Aorta (tissue), 5 donors: ENCODE measurements at regions not wholly inside any gene's neighbourhood (a gene's known extent, or its start where the extent isn't known, plus 50 kb on each side); places are given as distances from the start of the nearest gene placed in this dataset.

Source experiments
- ATAC-seq: fragments of 200-7000 bp; cut with Tn5 transposase; one replicate; pipeline ENCODE4 v1.9.1; 2022; ENCODE audit warnings: moderate library complexity; ENCODE audit not compliant: low FRiP score
- DNase-seq, 2 donors: peaks; one replicate each; pipeline ENCODE4 v3.0.0-alpha.2; 2020
- H3K27ac ChIP-seq, 2 donors: one replicate each; pipeline ENCODE4 v1.5.1; 2013; ENCODE audit warnings: low read length in 2 of 2, mild to moderate bottlenecking in 2 of 2, moderate library complexity in 2 of 2, control low read depth in 1 of 2, inconsistent platforms in 1 of 2, low read depth in 1 of 2
- H3K27me3 ChIP-seq, 2 donors: one replicate each; pipeline ENCODE4 v1.6.1; 2013; ENCODE audit warnings: control low read depth in 1 of 2, low read length in 1 of 2, mild to moderate bottlenecking in 1 of 2, moderate library complexity in 1 of 2; ENCODE audit not compliant: insufficient read depth in 2 of 2, control insufficient read depth in 1 of 2
- H3K36me3 ChIP-seq, 2 donors: one replicate each; pipeline ENCODE4 v1.6.1; 2013; ENCODE audit warnings: control low read depth in 1 of 2, low read length in 1 of 2, mild to moderate bottlenecking in 1 of 2; ENCODE audit not compliant: insufficient read depth in 2 of 2, control insufficient read depth in 1 of 2
- H3K4me1 ChIP-seq, 2 donors: one replicate each; pipeline ENCODE4 v1.6.1; 2013; ENCODE audit warnings: low read length in 2 of 2, control low read depth in 1 of 2, mild to moderate bottlenecking in 1 of 2, moderate library complexity in 1 of 2; ENCODE audit not compliant: insufficient read depth in 2 of 2, control insufficient read depth in 1 of 2
- H3K4me3 ChIP-seq, 2 donors: one replicate each; pipeline ENCODE4 v1.5.1; 2013; ENCODE audit warnings: low read length in 2 of 2, control low read depth in 1 of 2, mild to moderate bottlenecking in 1 of 2
- H3K9me3 ChIP-seq: one replicate; pipeline ENCODE4 v1.6.1; 2013; ENCODE audit warnings: mild to moderate bottlenecking, low read length; ENCODE audit not compliant: control insufficient read depth
- WGBS, 2 donors: extraction: QIAGEN DNeasy Blood & Tissue Kit; methylation state at CpG; one replicate each; pipeline ENCODE4 v1.1.7; 2013; 5-methylcytosine and 5-hydroxymethylcytosine counted together
- intact Hi-C, 2 donors: fragments of 100-400 bp; cut with DNase I; formaldehyde crosslinking; loops; one replicate each; pipeline versions ENCODE4 v1.14.2 to v1.15.0; 2022
- donor health status: healthy with polysubstance abuse.
- donor health status: Bipolar disorder and iron deficiency.
- donor health status: DM: no; HTN: no; CAD: no.
- donor health status: DM: no; HTN: no; CAD: no.
- donor health status: DM: yes; HTN: yes; CAD: no.

DNA sequence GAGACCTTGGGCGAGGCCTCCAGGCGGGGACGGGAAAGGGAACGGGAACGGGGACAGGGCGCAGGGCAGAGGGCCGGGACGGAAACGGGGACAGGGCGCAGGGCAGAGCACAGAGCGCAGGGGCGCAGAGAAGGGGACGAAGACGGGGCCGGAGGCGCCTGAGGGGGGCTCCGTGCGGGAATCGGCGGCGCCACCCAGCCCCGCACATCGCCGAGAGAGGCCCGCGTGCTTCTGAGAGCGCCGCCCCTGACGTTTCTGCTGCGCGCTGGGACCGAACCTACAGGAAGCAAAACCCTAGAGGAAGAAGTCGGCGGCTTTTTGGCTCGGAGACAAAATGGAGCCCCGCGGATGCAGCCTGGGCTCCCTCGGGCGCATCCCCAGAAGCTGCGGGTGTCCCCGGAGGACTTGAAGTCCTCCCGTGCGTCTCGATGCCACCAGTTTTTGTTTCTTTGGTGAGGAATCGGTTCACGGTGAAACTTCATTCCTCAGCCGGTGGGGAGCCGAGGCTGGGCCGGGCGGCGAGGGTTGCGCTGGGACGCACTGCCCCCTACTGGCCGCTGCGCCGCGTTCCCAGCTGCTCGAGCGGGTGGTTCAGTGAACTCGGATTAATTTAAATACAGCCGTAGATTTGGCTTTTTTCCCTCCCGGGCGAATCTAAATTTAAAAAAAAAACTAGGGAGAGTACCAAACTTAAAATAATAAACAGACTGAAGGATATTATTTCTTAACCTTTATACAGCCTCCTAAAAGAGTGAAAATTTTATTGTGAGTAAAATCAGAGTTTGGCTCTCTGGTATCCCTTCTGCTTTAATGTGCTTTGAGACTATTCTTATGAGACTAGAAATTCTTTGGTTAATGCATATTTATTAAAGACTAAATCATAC is 350.0 kb upstream of the ARGLU1 start:
- peak; percentile 80 to 94 for DNase-seq
- peak overlapping the region; percentile 67 to 70 for H3K27ac ChIP-seq
- H3K4me3 ChIP-seq: peak overlapping the region; percentile 13 to 48
- H3K27me3 ChIP-seq: no peaks in the 10 kb centered on the region
- ATAC-seq: peak; percentile 97
- H3K4me1 ChIP-seq: no peaks in the 10 kb centered on the region
- 0% methylated on average over 60 to 63 of the region's 63 CpGs for WGBS, 2 donors
- intact Hi-C loops: loop anchor here (5.0 to 10.0 kb wide), 8 partner anchors 51 to 546 kb away; partner anchors contain the start of genes ARGLU1 (in 2 of the 2) and EFNB2 (in 2 of the 2)
- no peaks in the 10 kb centered on the region for H3K36me3 ChIP-seq
- no peaks in the 10 kb centered on the region for H3K9me3 ChIP-seq

- DNase-seq: peak in 1 of 2 donors; percentile 48
- intact Hi-C loops: loop anchor here (5.0 to 10.0 kb wide), 8 partner anchors 50 to 545 kb away; partner anchors contain the start of genes ARGLU1 (in 2 of the 2) and EFNB2 (in 2 of the 2)
Observed at GRCh38 chr13:106917024-106917571, 349.2 kb upstream of the ARGLU1 start.

DNA sequence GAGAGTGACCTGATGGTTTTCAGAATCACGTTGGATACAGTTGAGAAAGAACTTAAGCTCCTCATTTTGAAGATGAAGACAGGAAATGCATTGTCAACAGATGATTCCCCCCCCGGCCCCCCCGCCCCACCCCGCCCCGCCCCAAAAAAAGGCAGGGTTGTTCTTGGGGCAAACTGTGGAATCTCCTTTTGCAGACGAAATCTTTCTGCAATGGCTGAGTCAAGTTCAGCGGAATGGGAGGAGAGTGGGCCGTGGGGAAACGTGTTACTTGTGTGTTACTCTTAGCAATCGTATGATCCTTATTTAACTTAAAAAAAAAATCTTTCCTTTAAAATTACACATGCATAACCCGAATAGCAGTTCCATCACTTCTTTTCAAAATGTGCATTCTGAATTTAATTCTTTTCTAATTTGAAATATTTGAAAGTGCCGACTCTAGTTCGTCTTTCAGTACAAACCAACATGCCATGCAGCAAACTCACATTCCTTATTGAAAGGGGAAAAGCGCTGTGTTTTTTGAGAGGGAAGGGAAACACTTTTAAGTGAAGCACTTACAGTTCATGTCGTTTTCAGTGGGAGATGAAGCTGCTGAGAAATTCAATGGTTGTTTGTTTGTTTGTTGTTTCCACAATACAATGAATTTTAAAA is 348.5 kb upstream of the ARGLU1 start:
- no peaks in the 10 kb centered on the region for H3K36me3 ChIP-seq
- H3K9me3 ChIP-seq: no peaks in the 10 kb centered on the region
- no peaks in the 10 kb centered on the region for H3K27me3 ChIP-seq
- no peak for DNase-seq
- WGBS, 2 donors: 35 to 57% methylated on average over 15 of the region's 15 CpGs
- no peak overlapping the region for H3K4me3 ChIP-seq
- no peak overlapping the region for H3K27ac ChIP-seq
- intact Hi-C loops: loop anchor here (5.0 to 10.0 kb wide), 8 partner anchors 49 to 544 kb away; partner anchors contain the start of genes ARGLU1 (in 2 of the 2) and EFNB2 (in 2 of the 2)
- no peak for ATAC-seq
- no peaks in the 10 kb centered on the region for H3K4me1 ChIP-seq

More at GRCh38 chr13:106917024-106917571, 349.2 kb upstream of the ARGLU1 start:
- Histone ChIP-seq H3K4me3 (peak overlapping the region; percentile 13 to 48), H3K27me3 (no peaks in the 10 kb centered on the region), H3K9me3 (no peaks in the 10 kb centered on the region), H3K36me3 (no peaks in the 10 kb centered on the region), H3K27ac (peak overlapping the region in 1 of 2 donors; percentile 67), H3K4me1 (no peaks in the 10 kb centered on the region)
- 5 to 14% methylated on average over 28 to 33 of the region's 33 CpGs for WGBS, 2 donors
- ATAC-seq: peak; percentile 52

- no peaks in the 10 kb centered on the region for H3K27me3 ChIP-seq
- ATAC-seq: no peak
- no peak overlapping the region for H3K27ac ChIP-seq
- no peaks in the 10 kb centered on the region for H3K36me3 ChIP-seq
- H3K9me3 ChIP-seq: no peaks in the 10 kb centered on the region
- no peak overlapping the region for H3K4me3 ChIP-seq
- intact Hi-C loops: loop anchor here (5.0 to 10.0 kb wide), 8 partner anchors 48 to 543 kb away; partner anchors contain the start of genes ARGLU1 (in 2 of the 2) and EFNB2 (in 2 of the 2)
- WGBS, 2 donors: 87 to 90% methylated on average over 3 of the region's 3 CpGs
- H3K4me1 ChIP-seq: peaks cover 0 to 1% of the 10 kb centered on the region in 2 donors
- DNase-seq: no peak
Observed at GRCh38 chr13:106915146-106915545, 347.2 kb upstream of the ARGLU1 start.

DNA sequence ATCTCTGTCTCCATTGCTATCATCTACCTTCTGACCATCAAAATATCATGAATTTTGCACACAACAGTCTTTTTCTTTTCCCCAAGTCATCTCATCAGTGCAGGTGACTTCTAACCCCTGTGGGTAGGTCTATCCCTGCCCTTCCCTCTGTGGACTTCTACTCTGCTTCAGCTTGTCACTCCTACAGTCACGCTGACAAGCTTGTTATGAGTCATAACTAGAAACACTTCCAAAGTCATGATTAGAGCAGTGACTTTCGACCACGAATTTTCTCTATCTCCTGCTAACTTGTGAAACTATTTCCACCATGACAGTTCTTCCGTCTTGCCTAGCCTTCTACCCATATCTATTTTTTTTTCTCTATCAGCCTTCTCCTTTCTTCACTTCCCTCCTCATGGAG is 343.7 kb upstream of the ARGLU1 start:
- intact Hi-C loops: loop anchor here in 1 of 2 donors (5.0 to 10.0 kb wide), 3 partner anchors 211 to 377 kb away; partner anchors contain the start of genes ARGLU1 and EFNB2
- no peak overlapping the region for H3K4me3 ChIP-seq
- no peaks in the 10 kb centered on the region for H3K9me3 ChIP-seq
- ATAC-seq: no peak
- no peak overlapping the region for H3K27ac ChIP-seq
- H3K27me3 ChIP-seq: no peaks in the 10 kb centered on the region
- peaks cover 0 to 1% of the 10 kb centered on the region in 2 donors for H3K4me1 ChIP-seq
- DNase-seq: no peak
- WGBS, 2 donors: 7% methylated on average over 4 of the region's 4 CpGs
- H3K36me3 ChIP-seq: no peaks in the 10 kb centered on the region

DNA sequence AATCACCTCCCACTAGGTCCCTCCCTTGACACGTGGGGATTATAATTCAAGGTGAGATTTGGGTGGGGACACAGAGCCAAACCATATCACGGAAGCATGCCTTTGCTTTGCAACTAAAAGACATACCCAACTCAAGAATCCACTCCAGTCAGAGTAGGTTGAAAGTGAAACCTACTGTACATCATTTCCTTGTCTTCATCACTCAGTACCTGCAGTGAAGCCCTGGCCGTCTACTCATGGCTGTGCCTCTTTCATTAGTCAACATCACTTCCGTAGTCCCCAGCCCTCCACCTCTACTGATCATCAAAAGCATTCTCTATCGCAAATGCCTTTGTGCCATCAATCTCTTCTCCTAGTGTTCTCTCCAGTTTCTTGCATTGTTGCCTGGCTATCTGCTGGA is 343.1 kb upstream of the ARGLU1 start:
- intact Hi-C loops: loop anchor here in 1 of 2 donors (5.0 to 10.0 kb wide), 3 partner anchors 211 to 376 kb away; partner anchors contain the start of genes ARGLU1 and EFNB2
- WGBS, 2 donors: 79 to 81% methylated on average over 5 of the region's 5 CpGs

DNA sequence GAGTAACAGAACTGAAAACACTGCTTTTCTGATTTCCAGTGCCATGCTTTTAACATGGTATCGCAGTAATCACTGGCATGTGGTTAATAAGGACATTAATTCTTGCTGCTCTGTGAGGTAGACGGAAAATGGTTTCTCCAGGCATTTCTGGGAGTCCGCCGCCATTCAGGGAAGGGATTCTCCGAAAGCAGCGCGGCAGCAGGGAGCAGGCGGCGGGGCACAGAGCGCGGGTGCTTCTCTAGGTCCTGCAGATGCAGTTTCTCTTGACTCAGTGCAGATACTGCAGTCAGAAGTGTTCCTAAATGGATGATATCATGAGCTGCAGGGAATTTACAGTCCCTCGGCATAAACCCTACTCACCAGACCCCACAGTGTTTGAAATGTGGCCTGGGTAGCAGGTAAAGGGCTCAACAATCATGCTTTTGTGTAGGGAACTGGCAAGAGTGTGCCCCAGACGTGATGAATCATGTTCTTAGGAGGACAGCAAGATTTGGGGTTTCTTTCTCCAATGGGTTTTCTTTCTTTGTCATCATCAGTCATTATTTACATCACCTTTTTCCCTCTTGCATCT is 338.6 kb upstream of the ARGLU1 start:
- H3K27ac ChIP-seq: no peak overlapping the region
- H3K36me3 ChIP-seq: no peaks in the 10 kb centered on the region
- ATAC-seq: no peak
- peaks cover 0 to 1% of the 10 kb centered on the region in 2 donors for H3K27me3 ChIP-seq
- H3K9me3 ChIP-seq: no peaks in the 10 kb centered on the region
- no peak overlapping the region for H3K4me3 ChIP-seq
- H3K4me1 ChIP-seq: peaks cover 0 to 1% of the 10 kb centered on the region in 2 donors
- intact Hi-C loops: no loop called here
- WGBS, 2 donors: 94 to 97% methylated on average over 13 of the region's 13 CpGs
- no peak for DNase-seq

More for the DNA sequence above, 343.1 kb upstream of the ARGLU1 start:
- no peaks in the 10 kb centered on the region for H3K9me3 ChIP-seq
- peaks cover 0 to 1% of the 10 kb centered on the region in 2 donors for H3K27me3 ChIP-seq
- H3K4me1 ChIP-seq: peaks cover 0 to 1% of the 10 kb centered on the region in 2 donors
- ATAC-seq (no peak), DNase-seq (no peak)
- H3K4me3 ChIP-seq: no peak overlapping the region
- H3K27ac ChIP-seq: no peak overlapping the region
- H3K36me3 ChIP-seq: no peaks in the 10 kb centered on the region
